ENCODE measurements at regions not wholly inside any gene's neighbourhood (a gene's known extent, or its start where the extent isn't known, plus 50 kb on each side); places are given as distances from the start of the nearest gene placed in this dataset.

DNA sequence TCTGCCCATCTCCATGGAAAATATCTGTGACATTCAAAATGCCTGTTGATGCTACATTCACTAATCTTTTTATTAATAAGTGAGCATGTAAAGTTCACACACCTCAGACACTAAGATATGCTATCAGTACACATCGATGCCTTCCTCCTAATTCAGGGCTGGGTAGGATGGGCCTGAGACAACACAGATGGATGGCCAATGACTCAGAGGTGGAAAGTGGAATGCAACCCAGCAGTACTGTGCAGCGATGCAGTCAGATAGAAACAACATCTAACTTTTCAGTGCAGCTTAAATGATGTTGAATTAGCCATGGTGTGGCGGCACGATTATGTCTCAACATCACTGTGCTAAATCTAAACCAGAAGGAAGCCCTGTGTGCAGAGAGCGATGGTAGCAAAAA, 161.6 kb upstream of the KCNJ15 start:
- Histone ChIP-seq H3K27ac (ENCODE audit: low read length) (no peak overlapping the region), H3K4me3 (ENCODE audit: low read length) (no peak overlapping the region), H3K27me3 (ENCODE audit: control insufficient read depth, insufficient read depth, low read length) (no peaks in the 10 kb centered on the region), H3K36me3 (ENCODE audit: control insufficient read depth, insufficient read depth, low read length) (no peaks in the 10 kb centered on the region), H3K4me1 (ENCODE audit: control insufficient read depth, insufficient read depth, low read length) (no peaks in the 10 kb centered on the region), H3K9me3 (ENCODE audit: control insufficient read depth, insufficient read depth, low read length) (no peaks in the 10 kb centered on the region)
- H3K36me3 Mint-ChIP-seq: no peaks in the 10 kb centered on the region
- peaks cover 3 to 5% of the 10 kb centered on the region in 2 donors for H3K9me3 Mint-ChIP-seq
- H3K4me3 Mint-ChIP-seq: no peak overlapping the region
- TF ChIP-seq, protein P1, sequence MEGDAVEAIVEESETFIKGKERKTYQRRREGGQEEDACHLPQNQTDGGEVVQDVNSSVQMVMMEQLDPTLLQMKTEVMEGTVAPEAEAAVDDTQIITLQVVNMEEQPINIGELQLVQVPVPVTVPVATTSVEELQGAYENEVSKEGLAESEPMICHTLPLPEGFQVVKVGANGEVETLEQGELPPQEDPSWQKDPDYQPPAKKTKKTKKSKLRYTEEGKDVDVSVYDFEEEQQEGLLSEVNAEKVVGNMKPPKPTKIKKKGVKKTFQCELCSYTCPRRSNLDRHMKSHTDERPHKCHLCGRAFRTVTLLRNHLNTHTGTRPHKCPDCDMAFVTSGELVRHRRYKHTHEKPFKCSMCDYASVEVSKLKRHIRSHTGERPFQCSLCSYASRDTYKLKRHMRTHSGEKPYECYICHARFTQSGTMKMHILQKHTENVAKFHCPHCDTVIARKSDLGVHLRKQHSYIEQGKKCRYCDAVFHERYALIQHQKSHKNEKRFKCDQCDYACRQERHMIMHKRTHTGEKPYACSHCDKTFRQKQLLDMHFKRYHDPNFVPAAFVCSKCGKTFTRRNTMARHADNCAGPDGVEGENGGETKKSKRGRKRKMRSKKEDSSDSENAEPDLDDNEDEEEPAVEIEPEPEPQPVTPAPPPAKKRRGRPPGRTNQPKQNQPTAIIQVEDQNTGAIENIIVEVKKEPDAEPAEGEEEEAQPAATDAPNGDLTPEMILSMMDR (IDR thresholded peaks at IDR 0.05): no peak
- no peak overlapping the region for H3K27ac Mint-ChIP-seq
- DNase-seq (no peak), ATAC-seq (no peak)
- peaks cover 0 to 8% of the 10 kb centered on the region in 2 donors for H3K27me3 Mint-ChIP-seq (ENCODE audit: low read depth in 2 of 2)
- intact Hi-C loops (cut with micrococcal nuclease): no loop called here
- no peaks in the 10 kb centered on the region for H3K4me1 Mint-ChIP-seq
- WGBS (ENCODE audit: insufficient coverage): 92% methylated on average over 3 of the region's 5 CpGs

DNA sequence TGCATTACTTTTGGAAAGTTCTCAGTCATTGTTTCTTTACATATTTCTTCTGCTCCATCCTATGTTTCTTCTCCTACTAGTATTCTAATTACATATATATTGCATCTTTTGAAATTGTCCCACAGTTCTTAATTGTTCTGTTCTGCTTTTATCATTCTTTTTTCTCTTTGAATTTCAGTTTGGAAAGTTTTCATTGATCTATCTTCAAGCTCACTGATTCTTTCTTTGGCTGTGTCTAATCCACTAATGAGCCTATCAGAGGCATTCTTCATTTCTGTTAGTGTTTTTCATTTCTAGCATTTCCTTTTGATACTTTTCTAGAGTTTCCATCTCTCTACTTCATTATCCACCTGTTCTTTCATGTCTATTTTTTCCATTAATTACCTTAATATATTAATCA, 159.0 kb upstream of the KCNJ15 start:
- no peaks in the 10 kb centered on the region for H3K4me1 ChIP-seq (ENCODE audit: control insufficient read depth, insufficient read depth, low read length)
- H3K4me1 Mint-ChIP-seq: no peaks in the 10 kb centered on the region
- H3K27ac Mint-ChIP-seq: no peak overlapping the region
- H3K27me3 ChIP-seq (ENCODE audit: control insufficient read depth, insufficient read depth, low read length): no peaks in the 10 kb centered on the region
- no peak for DNase-seq
- intact Hi-C loops (cut with micrococcal nuclease): no loop called here
- H3K36me3 Mint-ChIP-seq: no peaks in the 10 kb centered on the region
- H3K9me3 ChIP-seq (ENCODE audit: control insufficient read depth, insufficient read depth, low read length): no peaks in the 10 kb centered on the region
- no peaks in the 10 kb centered on the region for H3K36me3 ChIP-seq (ENCODE audit: control insufficient read depth, insufficient read depth, low read length)
- TF ChIP-seq, protein P1 (IDR thresholded peaks at IDR 0.05): no peak
- H3K27ac ChIP-seq (ENCODE audit: low read length): no peak overlapping the region
- no peak for ATAC-seq
- no peak overlapping the region for H3K4me3 ChIP-seq (ENCODE audit: low read length)
- H3K9me3 Mint-ChIP-seq: peaks cover 3 to 5% of the 10 kb centered on the region in 2 donors
- no peak overlapping the region for H3K4me3 Mint-ChIP-seq
- peaks cover 14 to 16% of the 10 kb centered on the region in 2 donors for H3K27me3 Mint-ChIP-seq (ENCODE audit: low read depth in 2 of 2)

DNA sequence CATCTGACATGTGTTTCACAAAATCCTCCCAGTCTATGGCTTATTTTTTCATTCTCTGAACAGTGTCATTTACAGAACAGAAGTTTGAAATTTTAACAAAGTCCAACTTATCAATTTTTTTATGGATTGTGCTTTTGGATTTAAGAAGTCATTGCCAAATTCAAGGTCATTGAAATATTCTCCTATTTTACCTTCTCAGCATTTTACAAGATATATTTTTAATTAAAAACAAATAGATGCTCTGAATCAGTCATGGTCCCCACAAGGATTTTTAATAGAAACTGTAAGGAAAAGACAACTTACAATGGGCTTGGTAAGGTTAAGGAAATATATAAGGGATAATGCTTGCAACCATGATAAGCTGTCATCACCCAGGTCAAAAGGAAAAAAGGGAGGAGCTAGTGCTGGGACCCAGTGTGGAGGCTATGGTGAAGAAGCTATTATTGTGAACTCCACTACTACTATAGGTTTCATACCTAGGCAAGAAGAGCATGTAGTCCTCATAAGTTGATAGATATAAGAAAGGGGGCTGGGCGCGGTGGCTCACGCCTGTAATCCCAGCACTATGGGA, 144.5 kb upstream of the KCNJ15 start:
- ATAC-seq: no peak
- no peaks in the 10 kb centered on the region for H3K36me3 ChIP-seq (ENCODE audit: control insufficient read depth, insufficient read depth, low read length)
- 95% methylated on average over 3 of the region's 3 CpGs for WGBS (ENCODE audit: insufficient coverage)
- Mint-ChIP-seq H3K9me3 (peaks cover 0 to 4% of the 10 kb centered on the region in 2 donors), H3K4me1 (no peaks in the 10 kb centered on the region), H3K27ac (no peak overlapping the region), H3K36me3 (no peaks in the 10 kb centered on the region), H3K4me3 (no peak overlapping the region), H3K27me3 (ENCODE audit: low read depth in 2 of 2) (peaks cover 0 to 10% of the 10 kb centered on the region in 2 donors)
- H3K27ac ChIP-seq (ENCODE audit: low read length): no peak overlapping the region
- TF ChIP-seq, protein P1 (IDR thresholded peaks at IDR 0.05): no peak
- no peak overlapping the region for H3K4me3 ChIP-seq (ENCODE audit: low read length)
- H3K9me3 ChIP-seq (ENCODE audit: control insufficient read depth, insufficient read depth, low read length): no peaks in the 10 kb centered on the region
- intact Hi-C loops (cut with micrococcal nuclease): no loop called here
- H3K27me3 ChIP-seq (ENCODE audit: control insufficient read depth, insufficient read depth, low read length): no peaks in the 10 kb centered on the region
- DNase-seq: no peak
- no peaks in the 10 kb centered on the region for H3K4me1 ChIP-seq (ENCODE audit: control insufficient read depth, insufficient read depth, low read length)

DNA sequence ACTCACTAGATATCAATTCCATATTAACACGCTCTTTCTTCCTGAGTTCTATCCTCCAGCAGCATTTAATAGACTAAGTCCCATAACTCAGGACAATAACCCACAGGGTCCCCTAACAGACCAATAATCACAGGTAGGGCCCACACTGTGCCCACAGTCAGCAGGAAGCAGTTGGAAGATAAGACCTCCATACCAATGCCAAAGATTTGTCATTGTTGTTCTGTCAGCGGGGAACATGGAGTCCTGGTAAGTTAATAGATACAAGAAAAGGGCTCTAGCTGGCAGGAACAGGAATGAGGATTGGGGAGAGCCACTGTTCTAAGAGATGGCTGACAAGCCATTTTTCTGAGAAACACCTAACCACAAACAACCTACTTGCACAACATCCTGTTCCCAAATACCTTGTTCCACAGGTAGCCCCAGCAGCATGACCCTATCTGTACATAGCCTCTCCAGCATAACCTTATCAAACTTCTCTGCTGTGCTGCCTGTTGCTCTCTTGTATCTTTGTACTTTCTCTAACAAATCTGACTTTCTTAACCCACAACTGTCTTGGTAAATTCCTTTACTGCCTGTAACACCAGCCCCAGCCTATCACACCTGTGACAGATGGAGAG, 142.0 kb upstream of the KCNJ15 start:
- H3K27ac Mint-ChIP-seq: no peak overlapping the region
- Histone ChIP-seq H3K27me3 (ENCODE audit: control insufficient read depth, insufficient read depth, low read length) (no peaks in the 10 kb centered on the region), H3K4me3 (ENCODE audit: low read length) (no peak overlapping the region), H3K4me1 (ENCODE audit: control insufficient read depth, insufficient read depth, low read length) (no peaks in the 10 kb centered on the region), H3K9me3 (ENCODE audit: control insufficient read depth, insufficient read depth, low read length) (no peaks in the 10 kb centered on the region), H3K27ac (ENCODE audit: low read length) (no peak overlapping the region), H3K36me3 (ENCODE audit: control insufficient read depth, insufficient read depth, low read length) (no peaks in the 10 kb centered on the region)
- intact Hi-C loops (cut with micrococcal nuclease): no loop called here
- H3K27me3 Mint-ChIP-seq (ENCODE audit: low read depth in 2 of 2): peaks cover 0 to 10% of the 10 kb centered on the region in 2 donors
- no peak overlapping the region for H3K4me3 Mint-ChIP-seq
- no peak for DNase-seq
- peaks cover 0 to 4% of the 10 kb centered on the region in 2 donors for H3K9me3 Mint-ChIP-seq
- TF ChIP-seq, protein P1 (IDR thresholded peaks at IDR 0.05): no peak
- no peaks in the 10 kb centered on the region for H3K36me3 Mint-ChIP-seq
- WGBS (ENCODE audit: insufficient coverage): 94% methylated on average over 1 of the region's 2 CpGs
- ATAC-seq: no peak
- no peaks in the 10 kb centered on the region for H3K4me1 Mint-ChIP-seq

All from natural killer cell (primary cell).